KBM-7 (cell line): ENCODE measurements at regions not wholly inside any gene's neighbourhood (a gene's known extent, or its start where the extent isn't known, plus 50 kb on each side); places are given as distances from the start of the nearest gene placed in this dataset.

Experiments
- DNase-seq: peaks from one replicate; pipeline ENCODE4 v3.0.0-alpha.2; 2015
- in situ Hi-C: fragments of 300-500 bp; cut with MboI; formaldehyde crosslinking; loops from 2 replicates; pipeline ENCODE4 v1.14.3; 2020; ENCODE audit warnings: low sequenced_read_pairs, low pct_unique_long_range_greater_than_20kb, mixed read lengths

DNA sequence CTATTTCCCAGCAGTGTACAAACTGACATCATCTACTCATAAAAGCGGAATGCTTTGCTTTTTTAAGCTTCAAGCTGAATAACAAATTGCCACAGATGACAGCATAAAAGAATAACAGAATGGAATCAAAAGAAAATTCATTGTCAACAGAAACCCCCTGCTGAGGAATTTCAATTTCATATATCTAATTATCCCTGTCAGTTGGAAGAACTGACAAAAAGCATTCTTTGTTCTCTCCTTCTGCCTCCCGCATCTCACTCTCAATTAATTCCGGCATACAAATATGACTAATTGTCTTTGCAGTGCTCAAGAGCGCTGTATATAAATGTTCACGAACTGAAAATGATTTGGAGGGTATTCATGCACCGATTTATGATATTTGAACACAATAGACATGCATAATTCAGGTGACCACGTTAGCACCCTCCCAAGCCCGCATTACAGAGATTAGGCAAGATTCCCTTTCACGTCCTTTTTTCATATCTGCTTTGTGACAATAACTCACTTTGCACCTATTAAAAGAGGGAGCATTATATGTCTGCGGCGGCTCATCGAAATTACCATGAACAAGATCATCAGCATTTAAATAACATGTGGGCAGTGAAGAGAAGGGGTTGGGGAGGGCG lies 277.7 kb upstream of the SALL3 start:
- in situ Hi-C loops: no loop called here
- no peak for DNase-seq

DNA sequence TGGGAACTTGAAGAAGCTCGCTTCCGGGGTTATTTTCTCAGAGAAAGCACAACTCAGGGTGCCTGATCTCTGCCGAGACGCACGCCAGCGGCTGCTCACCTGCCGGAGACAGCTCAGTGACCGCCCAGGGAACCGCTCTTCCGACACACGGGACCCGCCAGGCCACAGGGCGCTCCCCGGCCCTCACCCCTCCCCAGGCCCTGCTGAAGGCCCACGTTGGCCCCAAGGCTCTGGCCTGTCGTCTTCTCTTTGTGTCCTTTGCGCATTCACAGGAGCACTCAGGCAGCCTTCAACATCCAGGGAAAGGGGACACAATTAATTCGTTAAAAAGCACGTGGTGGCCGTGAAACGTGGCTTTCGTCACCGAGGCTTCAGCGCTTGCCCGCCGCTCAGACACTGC lies 276.3 kb upstream of the SALL3 start:
- in situ Hi-C loops: no loop called here
- DNase-seq: no peak

DNA sequence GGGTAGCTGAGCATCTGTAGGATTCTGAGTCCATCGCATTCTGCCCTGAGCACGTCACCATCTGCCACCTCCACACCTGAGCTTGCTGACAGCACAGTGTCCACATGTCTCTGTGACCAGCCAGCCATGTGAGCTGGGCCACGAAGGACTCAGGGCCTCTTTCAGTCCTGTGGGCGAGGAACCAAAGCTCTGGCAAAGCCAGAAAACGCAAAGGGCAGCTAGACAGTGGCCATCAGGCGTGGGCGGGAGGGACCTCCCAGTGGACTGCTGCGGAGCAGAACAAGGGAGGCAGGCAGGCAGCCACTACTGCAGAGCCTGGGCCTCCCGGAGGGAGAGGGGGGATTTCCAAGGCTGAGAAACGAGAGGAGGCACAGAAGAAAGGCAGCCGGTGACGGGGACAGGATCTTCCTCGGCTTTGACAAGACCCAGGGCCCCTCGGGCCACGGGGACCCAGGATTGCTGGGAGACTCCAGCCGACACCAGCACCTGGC lies 274.6 kb upstream of the SALL3 start:
- no peak for DNase-seq
- in situ Hi-C loops: no loop called here

DNA sequence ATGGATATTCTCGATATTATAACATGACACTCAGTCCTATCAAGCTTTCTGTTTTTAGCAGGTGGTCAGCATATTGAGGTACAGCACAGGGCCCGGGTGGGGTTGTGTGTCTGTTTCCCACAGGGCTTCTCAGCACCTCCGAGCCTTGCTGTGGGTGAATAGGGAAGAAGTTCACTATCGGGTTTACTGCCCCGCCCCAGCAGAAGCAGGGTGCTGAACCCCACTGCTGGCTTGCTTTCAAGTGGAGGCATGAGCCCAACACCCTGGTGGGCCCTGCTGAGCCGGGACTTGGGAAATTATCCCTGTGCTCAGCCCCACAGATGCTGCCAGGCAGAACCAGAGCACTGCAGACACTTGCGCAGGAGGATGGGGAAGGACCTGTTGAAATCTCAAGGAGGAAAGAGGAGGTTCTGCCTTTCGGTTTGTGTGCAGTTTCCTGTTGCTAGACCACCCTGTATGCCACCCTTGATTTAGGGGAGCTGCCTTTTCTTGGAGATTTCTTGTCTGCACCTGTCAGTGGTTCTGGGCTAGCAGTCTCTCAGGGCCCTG lies 270.3 kb upstream of the SALL3 start:
- in situ Hi-C loops: no loop called here

DNA sequence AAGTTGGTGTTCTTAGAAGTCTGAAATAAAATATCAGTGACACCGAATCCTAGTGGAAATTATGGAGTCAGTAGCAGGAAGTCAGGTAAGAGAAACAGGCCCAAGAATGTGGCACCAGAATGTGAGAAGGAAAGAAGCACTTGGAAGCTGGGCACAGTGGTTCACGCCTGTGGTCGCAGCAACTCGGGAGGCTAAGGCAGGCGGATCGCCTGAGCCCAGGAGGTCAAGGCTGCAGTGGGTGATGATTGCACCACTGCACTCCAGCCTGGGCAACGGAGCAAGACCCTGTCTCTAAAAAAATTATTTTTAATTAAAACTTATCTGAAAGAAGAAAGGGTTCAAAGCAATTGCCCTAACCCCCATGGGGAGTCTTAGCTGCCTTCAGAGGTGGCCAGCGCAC lies 268.3 kb upstream of the SALL3 start:
- DNase-seq: no peak
- in situ Hi-C loops: no loop called here

More for the DNA sequence above, 270.3 kb upstream of the SALL3 start:
- DNase-seq: no peak

DNA sequence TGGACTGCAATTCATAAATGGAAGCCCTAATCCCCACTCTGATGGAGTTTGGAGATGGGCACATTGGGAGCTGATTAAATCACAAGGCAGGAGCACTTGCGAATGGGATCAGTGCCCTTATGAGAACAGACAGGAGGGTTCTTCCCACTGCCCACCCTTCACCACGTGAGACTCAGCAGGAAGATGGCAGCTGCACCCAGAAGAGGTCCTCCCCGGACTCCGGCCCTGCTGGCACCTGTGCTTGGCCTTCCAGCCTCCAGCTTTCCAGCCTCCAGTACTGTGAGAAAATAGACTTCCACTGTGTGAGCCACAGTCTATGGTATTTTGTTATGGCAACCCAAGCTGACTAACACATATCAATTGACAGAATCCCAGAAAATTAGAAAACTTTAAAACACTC lies 267.6 kb upstream of the SALL3 start:
- no peak for DNase-seq
- in situ Hi-C loops: no loop called here

DNA sequence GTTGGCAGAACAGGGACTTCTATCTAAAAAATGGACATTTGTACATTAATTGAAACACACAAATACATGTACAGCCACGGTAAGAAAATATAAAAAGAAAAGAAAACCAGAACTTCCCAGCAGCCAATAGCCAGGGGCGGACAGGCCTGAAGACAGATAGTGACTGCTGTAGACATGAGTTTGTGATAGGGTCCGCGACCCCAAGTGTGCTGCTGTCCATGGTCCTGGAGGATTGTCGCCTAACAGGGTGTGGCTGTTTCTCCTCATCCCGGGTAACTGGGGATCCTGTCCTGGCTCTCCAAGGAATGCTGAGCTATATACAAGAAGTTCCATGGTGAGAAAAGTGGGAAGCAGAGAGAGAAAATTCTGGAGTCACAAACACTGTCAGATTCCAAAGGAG lies 266.5 kb upstream of the SALL3 start:
- in situ Hi-C loops: no loop called here
- DNase-seq: no peak

DNA sequence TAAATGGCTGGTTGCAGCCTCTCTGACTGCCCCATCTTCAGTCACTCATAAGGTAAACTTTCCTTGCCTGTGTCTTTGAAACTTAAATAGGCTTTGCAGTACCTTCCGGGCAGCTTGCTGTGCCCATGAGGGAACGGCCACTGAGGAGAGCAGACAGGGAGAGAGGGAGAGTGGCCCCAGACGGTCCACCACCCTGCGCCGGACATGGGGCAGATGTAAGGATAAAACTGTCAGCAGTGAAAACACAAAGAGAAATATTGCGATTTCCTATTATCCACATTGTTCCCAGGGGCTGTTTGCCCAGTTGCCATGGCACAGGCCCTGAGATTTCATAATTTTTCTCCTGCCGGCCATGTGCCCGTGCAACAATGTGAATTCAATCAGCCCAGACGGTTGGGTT lies 265.9 kb upstream of the SALL3 start:
- DNase-seq: no peak
- in situ Hi-C loops: no loop called here

DNA sequence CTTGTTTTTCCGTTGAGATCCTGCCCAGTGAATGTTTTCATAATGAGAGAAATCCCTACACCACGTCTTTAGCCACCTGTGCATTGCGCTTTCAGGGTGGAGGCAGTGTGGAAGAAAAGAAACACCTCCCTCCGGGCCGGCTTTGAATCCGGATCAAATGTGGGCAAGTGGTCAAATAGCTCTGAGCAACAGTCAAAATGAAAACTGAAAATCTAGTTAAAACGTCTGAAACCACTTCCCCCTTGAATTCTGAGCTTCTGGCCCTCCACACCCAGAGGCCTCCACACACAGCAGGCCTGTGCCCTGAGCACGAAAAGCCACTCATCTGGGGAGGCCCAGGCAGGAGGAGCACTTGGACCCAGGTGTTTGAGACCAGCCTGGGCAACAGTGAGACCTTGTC lies 263.6 kb upstream of the SALL3 start:
- in situ Hi-C loops: no loop called here
- DNase-seq: no peak

DNA sequence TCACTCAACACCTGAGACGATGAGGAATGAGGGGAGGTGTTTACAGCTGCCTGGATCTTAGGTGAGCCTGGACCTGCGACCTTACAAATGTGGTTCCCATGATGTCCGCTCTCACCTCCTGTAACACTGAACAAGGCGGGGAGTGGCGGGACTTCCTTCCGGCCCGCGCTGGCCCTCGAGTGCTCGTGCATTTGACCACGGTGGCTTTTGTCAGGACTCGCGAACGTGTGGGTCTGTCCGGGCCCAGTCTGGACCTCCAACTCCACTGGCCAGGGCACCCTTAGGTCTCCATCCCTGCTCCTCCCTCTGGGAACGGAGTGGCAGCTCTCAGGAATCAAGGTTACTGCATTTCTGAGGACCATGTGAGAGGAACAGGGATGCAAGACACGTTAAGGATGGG lies 263.0 kb upstream of the SALL3 start:
- in situ Hi-C loops: no loop called here

DNA sequence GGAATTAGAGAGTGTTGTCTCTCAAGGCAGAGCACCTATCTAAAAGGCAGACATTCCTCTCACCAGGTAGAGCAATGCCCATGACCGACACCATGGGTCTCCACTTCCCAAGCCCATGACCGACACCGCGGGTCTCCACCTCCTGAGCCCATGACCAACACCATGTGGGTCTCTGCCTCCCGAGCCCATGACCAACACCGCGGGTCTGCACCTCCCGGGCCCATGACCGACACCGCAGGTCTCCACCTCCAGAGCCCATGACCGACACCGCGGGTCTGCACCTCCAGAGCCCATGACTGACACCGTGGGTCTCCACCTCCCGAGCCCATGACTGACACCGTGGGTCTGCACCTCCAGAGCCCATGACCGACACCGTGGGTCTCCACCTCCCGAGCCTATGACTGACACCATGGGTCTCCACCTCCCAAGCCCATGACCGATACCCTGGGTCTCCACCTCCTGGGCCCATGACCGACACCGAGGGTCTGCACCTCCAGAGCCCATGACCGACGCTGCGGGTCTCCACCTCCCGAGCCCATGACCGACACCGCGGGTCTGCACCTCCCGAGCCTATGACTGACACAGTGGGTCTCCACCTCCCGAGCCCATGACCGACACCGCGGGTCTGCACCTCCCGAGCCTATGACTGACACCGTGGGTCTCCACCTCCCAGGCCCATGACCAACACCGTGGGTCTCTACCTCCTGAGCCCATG lies 262.4 kb upstream of the SALL3 start:
- in situ Hi-C loops: no loop called here
- DNase-seq: no peak

More for the DNA sequence above, 263.0 kb upstream of the SALL3 start:
- DNase-seq: no peak

DNA sequence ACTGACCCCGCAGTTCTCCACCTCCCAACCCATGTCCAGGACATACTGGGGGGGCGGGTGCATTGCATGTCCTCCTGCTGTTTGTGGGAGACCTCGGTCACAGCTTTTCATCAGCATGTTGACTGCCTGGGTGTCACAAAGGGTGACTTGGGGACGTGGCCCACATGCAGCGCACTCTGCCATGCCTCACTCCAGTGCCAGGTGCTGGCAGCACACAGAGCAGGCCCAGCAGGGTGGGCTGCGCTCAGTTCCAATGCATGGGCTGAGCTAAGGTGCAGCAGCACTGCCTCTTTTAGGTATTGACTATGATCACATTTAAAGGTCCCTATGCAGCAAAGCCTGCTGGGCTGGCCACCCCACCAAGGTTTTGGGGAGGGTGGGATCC lies 261.9 kb upstream of the SALL3 start:
- no peak for DNase-seq

DNA sequence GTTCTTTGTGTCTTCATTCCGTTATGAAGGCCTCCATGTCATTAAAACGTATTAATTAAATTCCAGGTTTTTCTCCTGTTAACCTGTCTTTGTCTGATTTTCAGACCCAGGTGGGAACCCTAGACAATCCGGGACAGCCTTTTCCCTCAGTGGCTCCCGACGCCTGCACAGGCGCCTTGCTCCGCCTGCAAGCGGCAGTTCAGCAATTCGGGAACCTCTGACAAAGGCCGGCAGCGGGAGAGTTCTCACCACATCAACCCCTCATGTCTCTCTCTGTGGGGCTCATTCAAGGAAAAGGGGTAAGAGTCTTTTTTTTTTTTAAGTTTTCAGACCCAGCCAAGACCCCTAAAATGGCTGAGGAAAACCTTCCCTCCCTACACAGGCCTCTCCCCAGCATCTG lies 259.8 kb upstream of the SALL3 start:
- no peak for DNase-seq
- in situ Hi-C loops: no loop called here

More for the DNA sequence above, 261.9 kb upstream of the SALL3 start:
- in situ Hi-C loops: no loop called here

DNA sequence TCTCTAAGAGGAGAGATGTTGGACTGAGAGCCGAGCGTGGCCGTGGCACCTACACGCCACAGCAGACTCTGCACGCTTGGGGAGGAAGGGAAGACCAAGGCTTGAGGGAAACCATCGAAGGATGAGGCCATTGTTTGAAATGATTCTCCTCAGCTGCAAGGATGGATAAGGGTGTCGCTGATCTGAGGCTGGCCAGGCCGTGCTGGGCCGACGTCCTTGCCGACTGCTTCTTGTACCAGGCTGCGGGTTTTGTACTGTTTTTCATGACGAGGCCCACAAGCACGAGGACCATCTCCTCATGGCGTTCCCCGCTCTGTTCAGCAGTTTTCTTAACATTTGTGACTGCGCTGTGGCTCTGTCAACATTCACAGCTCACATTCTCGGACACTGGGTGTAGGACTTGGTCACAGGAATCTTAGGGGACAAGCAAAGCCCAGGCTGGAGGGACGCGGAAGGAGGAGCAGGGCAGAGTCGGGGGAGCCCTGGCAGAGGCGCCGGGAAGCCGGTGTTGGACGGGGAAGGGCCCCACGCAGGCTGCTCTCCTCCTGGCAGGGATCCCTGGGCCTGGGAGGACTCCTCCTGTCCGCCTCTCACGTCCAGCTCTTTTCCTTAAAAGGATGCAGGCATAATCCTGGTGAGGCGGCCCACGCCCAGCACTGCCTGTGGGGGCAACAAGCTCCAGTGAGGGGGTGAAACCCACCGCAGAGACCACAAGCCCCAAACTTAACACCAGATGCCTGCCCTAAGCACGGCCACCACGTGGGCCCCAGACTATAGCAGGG lies 259.0 kb upstream of the SALL3 start:
- no peak for DNase-seq
- in situ Hi-C loops: no loop called here

DNA sequence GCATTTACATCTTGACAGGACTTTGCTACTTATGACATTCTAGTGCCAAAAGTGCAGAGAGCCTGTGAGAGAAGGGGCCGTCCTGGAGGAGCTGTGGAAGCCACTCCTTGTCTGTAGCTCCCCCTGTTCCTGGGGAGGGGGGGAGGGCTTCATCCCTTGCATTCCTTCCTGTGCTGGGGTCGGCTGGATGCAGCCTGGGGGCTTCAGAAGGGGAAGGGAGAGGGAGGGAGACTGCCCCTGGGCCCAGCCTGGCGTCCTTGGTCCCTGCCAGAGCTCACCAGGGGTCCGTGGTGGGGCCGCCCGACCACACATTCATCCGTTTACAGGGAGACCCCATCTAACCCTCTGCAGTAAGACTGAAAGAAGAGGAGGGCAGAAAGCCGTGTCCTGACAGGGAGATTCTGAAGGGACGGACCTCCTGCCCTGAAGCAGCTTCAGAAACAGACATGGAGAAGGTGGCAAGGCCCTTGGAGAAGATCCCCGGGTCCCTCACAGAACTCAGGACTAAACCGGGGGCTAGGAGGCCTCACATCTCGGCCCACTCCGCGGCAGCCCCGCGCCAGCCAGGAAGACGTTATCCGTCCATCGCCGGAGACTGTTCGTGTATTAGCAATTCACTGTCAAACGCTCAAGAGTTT lies 258.3 kb upstream of the SALL3 start:
- in situ Hi-C loops: no loop called here
- no peak for DNase-seq

DNA sequence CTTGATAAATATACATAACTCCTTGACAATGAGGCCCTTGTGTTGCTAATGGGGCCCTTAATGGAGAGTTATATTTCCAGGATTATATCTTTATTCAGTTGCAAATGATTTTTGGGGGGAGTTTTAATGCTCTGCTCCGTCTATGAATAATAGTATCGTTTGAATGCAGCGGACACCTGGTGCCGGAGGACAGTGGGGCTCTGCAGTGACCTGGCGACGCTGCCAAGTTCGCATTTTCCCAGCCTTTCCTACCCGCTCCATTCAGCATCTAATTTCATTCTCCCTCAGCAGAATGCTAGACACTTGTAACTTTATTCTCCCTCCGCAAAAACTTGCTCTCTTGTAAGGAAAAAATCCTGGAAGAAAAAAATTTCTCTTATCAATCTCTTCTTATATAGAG lies 257.6 kb upstream of the SALL3 start:
- DNase-seq: no peak
- in situ Hi-C loops: no loop called here

DNA sequence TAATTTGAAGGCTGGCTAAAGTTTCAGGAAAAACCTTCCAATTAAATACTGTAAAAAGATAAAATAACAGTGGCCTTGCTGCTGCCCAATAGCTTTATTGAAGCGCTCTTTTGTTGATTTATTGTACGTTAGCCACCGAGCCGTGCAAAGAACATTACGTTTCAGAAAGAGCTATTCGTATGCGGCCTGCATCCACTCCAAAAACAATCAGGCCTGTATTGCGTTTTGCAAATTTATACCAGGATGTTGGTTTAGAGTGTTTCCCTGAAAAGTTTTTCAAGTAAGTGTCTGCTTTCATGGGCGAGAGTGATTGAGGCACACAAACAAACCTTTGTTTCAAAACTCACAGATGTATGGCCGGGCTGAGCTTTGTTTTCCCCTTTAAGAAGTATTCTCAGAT lies 257.2 kb upstream of the SALL3 start:
- in situ Hi-C loops: no loop called here
- DNase-seq: no peak

DNA sequence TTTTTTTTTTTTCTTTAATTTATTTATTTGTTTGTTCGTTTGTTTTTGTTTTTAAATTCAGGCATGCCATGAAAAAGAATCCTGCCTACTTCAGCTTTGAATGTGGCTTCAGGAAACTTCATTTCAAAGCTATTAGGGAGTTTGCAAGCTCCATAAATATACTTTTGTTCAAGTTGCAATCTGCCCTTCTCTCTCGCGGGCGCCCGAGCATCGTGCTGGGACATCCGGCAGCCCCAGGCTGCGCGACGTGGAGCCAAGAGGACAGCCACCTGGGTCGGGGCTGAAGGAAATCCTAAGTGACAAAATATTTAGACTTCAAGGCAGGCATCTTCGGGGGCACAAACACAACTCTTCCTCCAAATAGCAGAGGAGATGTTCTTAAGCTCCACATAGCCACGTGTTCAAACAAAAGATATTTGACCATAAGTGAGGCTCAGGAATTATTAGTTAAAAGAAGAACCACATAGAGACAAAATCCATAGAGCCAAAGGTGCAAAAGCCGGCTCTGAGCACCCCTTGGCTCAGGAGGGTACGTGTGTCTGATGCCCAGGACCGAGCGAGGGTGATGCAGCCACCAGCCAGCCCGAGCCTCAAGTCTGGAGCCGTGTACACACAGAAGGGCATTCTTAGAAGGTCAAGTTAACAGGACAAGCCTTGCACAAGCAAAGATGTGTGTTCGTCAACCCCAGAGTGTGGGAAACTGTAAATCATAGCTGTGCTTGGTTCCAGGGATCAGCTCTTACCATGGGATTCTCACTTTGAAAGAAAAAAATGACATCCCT lies 256.5 kb upstream of the SALL3 start:
- no peak for DNase-seq
- in situ Hi-C loops: no loop called here
